ENCODE measurements at regions not wholly inside any gene's neighbourhood (a gene's known extent, or its start where the extent isn't known, plus 50 kb on each side); places are given as distances from the start of the nearest gene placed in this dataset.

GRCh38 chr3:99439892-99440291 is 198.5 kb upstream of the COL8A1 start:
- DNase-seq (ENCODE audit: low spot score), result no peak

- no peak for DNase-seq (ENCODE audit: low spot score)
Measured at GRCh38 chr3:99434190-99434589, 204.2 kb upstream of the COL8A1 start.

- DNase-seq (ENCODE audit: low spot score), result no peak
Measured at GRCh38 chr3:99430348-99431134, 207.9 kb upstream of the COL8A1 start.

DNA sequence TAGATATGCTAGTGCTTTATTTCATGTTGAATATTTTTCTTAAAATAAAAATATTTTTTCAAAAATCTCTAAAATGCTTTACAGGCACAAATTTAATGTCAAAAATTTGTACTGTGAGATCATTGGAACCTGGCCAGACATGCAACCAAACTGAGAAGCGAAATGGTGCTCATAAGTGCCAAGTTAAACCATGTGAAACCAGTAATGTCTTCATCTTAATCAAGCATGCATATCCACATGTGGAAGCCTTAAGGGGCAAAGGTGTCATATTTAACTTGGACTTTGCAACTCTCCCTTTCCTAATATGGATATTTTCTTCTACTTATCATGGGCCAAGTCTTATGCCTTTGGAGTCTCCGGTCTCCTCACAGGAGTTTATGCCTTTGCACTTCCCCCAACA is 208.9 kb upstream of the COL8A1 start:
- no peak for DNase-seq (ENCODE audit: low spot score)

GRCh38 chr3:99425930-99426329 is 212.5 kb upstream of the COL8A1 start:
- DNase-seq (ENCODE audit: low spot score), result no peak

DNA sequence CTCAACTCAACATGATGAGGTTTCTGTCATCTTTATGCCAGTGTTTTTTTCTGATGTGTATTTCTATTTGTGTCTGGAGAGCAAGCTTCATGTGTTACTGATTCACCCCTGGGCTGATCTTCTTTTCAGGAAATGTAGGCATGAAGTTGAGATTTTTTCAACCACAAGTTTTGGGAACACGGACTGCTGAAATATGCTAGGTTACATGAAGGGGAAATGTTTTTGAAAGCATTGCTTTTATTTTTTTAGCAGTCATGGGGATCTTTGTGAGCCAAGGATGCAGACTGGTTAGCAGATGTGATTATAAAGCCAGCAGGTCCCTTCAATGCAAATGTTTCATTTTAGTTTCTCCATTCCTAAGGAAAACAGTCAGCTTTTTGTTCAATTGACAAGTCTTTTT is 219.3 kb upstream of the COL8A1 start:
- DNase-seq (ENCODE audit: low spot score), result no peak

DNA sequence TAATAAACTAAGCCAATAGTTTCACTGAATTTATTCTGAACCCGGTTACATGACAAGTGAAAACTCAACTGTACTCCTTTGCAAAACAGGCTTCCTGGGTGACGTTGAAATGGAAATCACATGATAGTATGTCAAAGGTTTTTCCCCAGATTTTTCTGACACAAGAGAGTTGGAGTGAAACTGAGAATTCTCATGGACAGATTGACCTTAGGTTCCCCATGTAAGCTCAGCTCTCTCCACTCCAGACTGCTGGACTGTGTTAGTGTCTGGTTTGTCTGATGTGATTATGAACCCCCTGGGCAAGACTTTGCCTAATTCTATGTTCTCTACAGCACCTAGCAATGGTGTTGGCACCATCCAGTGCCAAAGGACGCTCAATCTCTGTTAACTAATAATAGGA is 219.7 kb upstream of the COL8A1 start:
- no peak for DNase-seq (ENCODE audit: low spot score)

DNA sequence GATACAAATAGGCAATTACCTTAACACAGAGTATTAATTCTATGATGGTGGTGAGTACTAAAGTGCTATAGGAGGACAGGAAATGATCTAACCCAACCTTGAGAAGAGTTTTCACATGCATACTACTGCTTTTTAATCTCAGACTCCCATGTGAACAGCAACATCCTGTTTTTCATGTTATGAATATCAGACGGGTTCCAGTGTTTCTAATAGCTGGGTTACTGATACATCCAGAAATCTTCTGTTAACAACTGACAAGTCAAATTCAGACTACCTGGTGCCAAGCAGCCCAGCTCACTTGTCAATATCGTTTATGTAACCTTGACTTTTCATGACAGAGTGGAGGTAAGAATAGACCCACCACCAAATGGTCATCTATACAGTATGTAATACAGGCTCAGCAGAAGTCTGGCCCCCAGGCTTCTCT is 220.2 kb upstream of the COL8A1 start:
- DNase-seq (ENCODE audit: low spot score), result no peak

GRCh38 chr3:99413504-99413903 is 224.9 kb upstream of the COL8A1 start:
- no peak for DNase-seq (ENCODE audit: low spot score)

GRCh38 chr3:99410789-99411311 is 227.5 kb upstream of the COL8A1 start:
- no peak for DNase-seq (ENCODE audit: low spot score)

- DNase-seq (ENCODE audit: low spot score), result no peak
Measured at GRCh38 chr3:99409961-99410360, 228.4 kb upstream of the COL8A1 start.

- DNase-seq (ENCODE audit: low spot score), result no peak
Measured at GRCh38 chr3:99407257-99407656, 231.1 kb upstream of the COL8A1 start.

DNA sequence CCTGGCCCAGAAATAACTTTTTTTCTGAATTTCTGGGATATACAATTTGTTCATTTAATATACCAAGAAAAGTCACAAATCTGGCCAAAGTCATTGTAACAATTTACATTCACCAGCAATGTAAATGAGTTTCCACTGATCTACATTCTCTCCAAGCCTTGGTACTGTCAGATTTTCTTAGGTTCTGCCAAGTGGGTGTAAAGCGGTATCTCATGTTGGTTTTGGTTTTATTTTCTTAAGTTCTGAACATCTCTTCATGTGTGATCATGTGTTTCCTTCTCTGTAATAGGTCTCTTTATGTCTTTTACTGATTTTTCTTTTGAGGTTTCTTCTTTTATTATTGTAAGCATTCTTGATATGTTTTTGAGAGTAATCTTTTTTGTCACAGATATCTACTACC is 235.6 kb upstream of the COL8A1 start:
- DNase-seq (ENCODE audit: low spot score), result no peak

DNA sequence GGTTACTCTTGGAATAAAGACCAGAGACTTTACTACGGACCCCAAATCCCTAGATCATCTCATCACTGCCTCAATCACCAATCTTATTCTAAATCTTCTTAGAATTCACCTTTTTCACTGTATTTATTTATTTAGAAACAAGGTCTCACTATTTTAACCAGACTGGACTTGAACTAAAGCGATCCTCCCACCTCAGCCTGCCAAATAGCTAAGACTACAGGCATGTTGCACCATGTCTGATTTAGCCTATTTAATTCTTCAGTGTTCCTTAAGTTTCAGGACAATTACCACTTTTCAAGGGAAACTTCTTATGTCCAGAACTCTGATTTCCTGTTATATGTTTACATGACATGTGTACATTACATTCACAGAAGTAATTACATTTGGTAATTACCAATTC is 238.0 kb upstream of the COL8A1 start:
- no peak for DNase-seq (ENCODE audit: low spot score)

DNA sequence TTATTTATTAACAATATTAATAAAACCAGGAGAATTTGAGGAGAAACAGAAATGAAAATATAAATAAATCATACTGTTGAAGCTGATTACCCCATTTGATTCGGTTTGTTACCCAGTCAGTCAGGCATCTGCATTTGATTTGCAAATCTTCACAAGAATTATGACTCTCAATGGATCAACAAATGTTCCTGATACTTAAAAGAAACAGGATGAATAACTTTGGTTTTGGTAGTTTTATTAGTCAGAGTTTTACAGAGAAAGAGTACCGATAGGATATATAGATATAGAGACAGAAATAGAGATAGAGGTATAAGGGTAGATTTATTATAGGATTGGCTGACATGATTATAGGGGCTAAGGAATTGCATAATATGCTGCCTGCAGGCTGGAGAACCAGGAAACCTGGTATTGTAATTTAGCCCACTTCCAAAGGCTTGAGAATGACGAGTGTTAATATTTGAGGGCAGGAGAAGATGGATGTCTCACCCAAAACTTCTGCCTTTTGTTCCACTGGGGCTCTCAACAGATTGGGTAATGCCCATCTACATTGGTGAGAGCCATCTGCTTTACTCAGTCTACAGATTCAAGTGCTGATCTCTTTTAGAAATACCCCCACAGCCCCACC is 241.6 kb upstream of the COL8A1 start:
- no peak for DNase-seq (ENCODE audit: low spot score)

DNA sequence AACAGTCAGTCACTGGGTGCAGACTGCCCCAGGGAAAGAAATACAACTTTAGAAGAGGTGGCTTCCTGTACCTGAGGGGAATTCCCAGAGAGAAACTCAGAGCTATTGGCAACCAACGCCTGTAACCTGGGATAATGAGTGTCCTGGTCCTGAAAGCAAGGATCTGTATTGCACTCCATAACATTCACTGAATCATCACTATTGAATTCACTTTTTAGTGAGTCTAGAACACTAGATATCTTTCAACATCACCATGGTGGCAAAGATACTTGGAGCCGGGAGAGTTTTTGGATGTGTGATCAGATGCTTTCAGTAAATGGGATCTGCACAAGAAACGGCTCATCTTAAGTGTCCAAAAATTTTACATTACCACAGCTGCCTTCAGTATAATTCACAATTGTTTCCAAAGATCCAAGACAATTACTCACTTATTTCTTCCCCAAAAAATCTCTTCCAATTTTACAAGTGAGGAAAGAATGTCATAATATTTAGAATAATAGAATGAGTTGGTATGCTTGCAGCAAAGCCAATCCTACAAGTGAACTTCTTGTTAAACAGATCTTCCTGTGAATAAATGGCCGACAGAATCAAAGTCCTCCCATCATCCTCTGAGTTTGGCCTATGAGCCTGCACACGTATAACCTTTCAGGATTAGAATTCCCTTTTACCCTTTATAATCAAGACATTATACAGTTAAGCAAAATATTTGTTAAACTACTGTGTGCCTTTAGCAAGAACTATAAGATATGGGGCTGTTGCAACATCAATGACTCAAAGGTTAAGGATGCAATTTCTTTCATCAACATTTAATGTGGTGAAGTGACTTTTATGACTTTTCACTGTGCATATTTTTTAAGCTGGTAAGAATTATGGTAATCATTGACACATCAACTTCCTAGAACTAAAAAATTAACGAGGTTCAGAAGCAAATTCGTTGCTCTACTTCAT is 243.3 kb upstream of the COL8A1 start:
- peak; percentile 33 for DNase-seq (ENCODE audit: low spot score)

GRCh38 chr3:99393961-99394360 is 244.4 kb upstream of the COL8A1 start:
- DNase-seq (ENCODE audit: low spot score), result no peak

DNA sequence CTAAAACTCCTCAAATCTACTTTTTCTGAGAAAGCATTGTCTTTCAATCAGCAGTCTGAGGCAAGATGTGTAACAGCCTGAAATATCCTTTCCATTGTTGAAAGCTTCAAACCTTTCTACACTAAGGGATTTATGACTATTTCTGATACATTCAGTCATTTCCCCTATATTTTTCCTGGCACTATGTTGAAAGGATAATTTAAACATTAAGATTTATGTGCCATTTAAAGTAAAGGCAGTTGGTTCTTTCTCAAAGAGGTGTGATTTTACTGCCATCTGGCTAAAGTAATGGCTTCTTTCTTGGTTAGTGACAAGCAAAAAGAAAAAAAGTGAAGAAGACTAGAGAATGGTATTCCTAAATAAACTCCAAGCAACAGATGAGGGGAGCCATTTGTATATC is 249.6 kb upstream of the COL8A1 start:
- no peak for DNase-seq (ENCODE audit: low spot score)

- DNase-seq (ENCODE audit: low spot score), result no peak
Measured at GRCh38 chr3:99384596-99384995, 253.8 kb upstream of the COL8A1 start.

GRCh38 chr3:99376926-99377325 is 261.5 kb upstream of the COL8A1 start:
- DNase-seq (ENCODE audit: low spot score), result no peak

GRCh38 chr3:99373846-99374210 is 264.6 kb upstream of the COL8A1 start:
- no peak for DNase-seq (ENCODE audit: low spot score)

Data from HT-29 (cell line).